B cell (primary cell): ENCODE measurements at regions not wholly inside any gene's neighbourhood (a gene's known extent, or its start where the extent isn't known, plus 50 kb on each side); places are given as distances from the start of the nearest gene placed in this dataset.

Experiments used
- ATAC-seq: fragments of 200-7000 bp; cut with Tn5 transposase; one replicate; pipeline ENCODE4 v1.10.0; 2021; ENCODE audit warnings: low read depth, mild to moderate bottlenecking, moderate number of reproducible peaks, moderate library complexity
- CTCF ChIA-PET: fragments of 350-600 bp; sonication (Branson Sonifier 250); formaldehyde crosslinking; loops from one replicate; lab custom pipeline; 2021; ENCODE audit warnings: antibody characterized with exemption, inconsistent platforms; lab: Charles Lee
- POLR2A ChIA-PET: fragments of 350-600 bp; sonication (Branson Sonifier 250); formaldehyde crosslinking; loops from one replicate; lab custom pipeline; 2021; ENCODE audit warnings: antibody characterized with exemption; lab: Charles Lee
- DNase-seq: peaks from one replicate; pipeline ENCODE4 v3.0.0; 2013
- H2AFZ ChIP-seq: 2 replicates; pipeline ENCODE4 v1.6.1; 2012; ENCODE audit warnings: mild to moderate bottlenecking, low read depth, low read length; ENCODE audit not compliant: insufficient read depth, poor library complexity, severe bottlenecking
- H3K27ac ChIP-seq, 2 donors: 1 replicate in 1 of 2; 2 replicates in 1 of 2; pipeline ENCODE4 v1.5.1; 2012 to 2013; ENCODE audit warnings: low read length in 2 of 2, mild to moderate bottlenecking in 2 of 2, moderate library complexity in 1 of 2
- H3K27me3 ChIP-seq, 4 experiments: fragments of 200-600 bp in 1 of 4; sonication (generic) in 1 of 4; replicated peaks in 1 of 4; 1 replicate in 2 of 4; 2 replicates in 2 of 4; pipeline versions ENCODE4 v1.6.1 to v1.7.0; 2013 to 2016; ENCODE audit warnings: low read length in 3 of 4, mild to moderate bottlenecking in 2 of 4, mixed read lengths in 1 of 4, moderate library complexity in 1 of 4; ENCODE audit not compliant: insufficient read depth in 4 of 4, control insufficient read depth in 3 of 4; ENCODE audit errors: control extremely low read depth in 1 of 4
- H3K36me3 ChIP-seq, 2 experiments: replicated peaks in 1 of 2; 1 replicate in 1 of 2; 2 replicates in 1 of 2; pipeline versions ENCODE4 v1.6.1 to v1.7.1; 2013; ENCODE audit warnings: low read length in 1 of 2; ENCODE audit not compliant: insufficient read depth in 2 of 2, control insufficient read depth in 1 of 2; ENCODE audit errors: control extremely low read depth in 1 of 2, extremely low read depth in 1 of 2
- H3K4me1 ChIP-seq, 2 donors: fragments of 200-600 bp in 1 of 2; sonication (generic) in 1 of 2; 1 replicate in 1 of 2; 2 replicates in 1 of 2; pipeline versions ENCODE4 v1.5.1 to v1.6.1; 2013 to 2017; ENCODE audit warnings: low read length in 2 of 2; ENCODE audit not compliant: control insufficient read depth in 2 of 2, insufficient read depth in 2 of 2
- H3K4me2 ChIP-seq: replicated peaks from 2 replicates; pipeline ENCODE3; 2012; ENCODE audit warnings: mild to moderate bottlenecking, low read depth, low read length; ENCODE audit not compliant: poor library complexity, severe bottlenecking
- H3K4me3 ChIP-seq, 5 experiments: fragments of 200-600 bp in 1 of 5; sonication (generic) in 1 of 5; 1 replicate in 3 of 5; 2 replicates in 2 of 5; pipeline versions ENCODE4 v1.5.1 to v1.7.0; 2011 to 2016; ENCODE audit warnings: low read length in 4 of 5, mild to moderate bottlenecking in 4 of 5, low read depth in 2 of 5, control low read depth in 1 of 5, moderate library complexity in 1 of 5; ENCODE audit not compliant: insufficient read depth in 1 of 5; ENCODE audit errors: control extremely low read depth in 1 of 5, extremely low read depth in 1 of 5
- H3K79me2 ChIP-seq: fragments of 200-600 bp; sonication (generic); one replicate; pipeline ENCODE4 v1.6.0; 2016; ENCODE audit warnings: low read length; ENCODE audit not compliant: control insufficient read depth, insufficient read depth
- H3K9ac ChIP-seq: fragments of 200-600 bp; sonication (generic); 2 replicates; pipeline ENCODE4 v1.6.1; 2017; ENCODE audit warnings: mild to moderate bottlenecking, low read length, moderate library complexity
- H3K9me3 ChIP-seq, 3 donors: one replicate each; pipeline versions ENCODE4 v1.6.1 to v1.7.1; 2013; ENCODE audit warnings: low read length in 2 of 3; ENCODE audit not compliant: control insufficient read depth in 2 of 3, insufficient read depth in 1 of 3; ENCODE audit errors: control extremely low read depth in 1 of 3
- H4K20me1 ChIP-seq: 2 replicates; pipeline ENCODE4 v1.6.0; 2012; ENCODE audit warnings: mild to moderate bottlenecking, low read length; ENCODE audit not compliant: insufficient read depth, control insufficient read depth, poor library complexity, severe bottlenecking
- H3K27ac Mint-ChIP-seq: one replicate; pipeline ENCODE4 v1.8.0; 2021; ENCODE audit warnings: mixed read lengths
- H3K27me3 Mint-ChIP-seq: one replicate; pipeline ENCODE4 v1.8.0; 2021; ENCODE audit warnings: mixed read lengths
- H3K4me1 Mint-ChIP-seq: one replicate; pipeline ENCODE4 v1.8.0; 2021; ENCODE audit warnings: mixed read lengths
- H3K4me3 Mint-ChIP-seq: one replicate; pipeline ENCODE4 v1.8.0; 2021; ENCODE audit warnings: mixed read lengths
- H3K9me3 Mint-ChIP-seq: one replicate; pipeline ENCODE4 v1.8.0; 2022; ENCODE audit warnings: mixed read lengths; ENCODE audit not compliant: insufficient read depth
- CTCF ChIP-seq: fragments of 200-600 bp; IDR thresholded peaks from one replicate; pipeline ENCODE4 v1.8.0; 2022; ENCODE audit warnings: antibody characterized with exemption, mild to moderate bottlenecking
- EZH2 ChIP-seq: IDR thresholded peaks from 2 replicates; pipeline ENCODE4 v1.6.1; 2012; ENCODE audit warnings: borderline replicate concordance, low read depth, mild to moderate bottlenecking, moderate library complexity, low read length; ENCODE audit not compliant: insufficient read depth, poor library complexity, severe bottlenecking
- WGBS: methylation state at CpG from one replicate; pipeline ENCODE4 v1.1.5; 2013; ENCODE audit warnings: missing lambda C conversion rate; ENCODE audit not compliant: insufficient coverage; 5-methylcytosine and 5-hydroxymethylcytosine counted together
- intact Hi-C: fragments of 100-400 bp; cut with micrococcal nuclease; formaldehyde crosslinking; loops from one replicate; pipeline ENCODE4 v1.10.0; 2022

- H3K79me2 ChIP-seq: peaks cover 3% of the 10 kb centered on the region
- Mint-ChIP-seq H3K27ac (no peak overlapping the region), H3K27me3 (no peaks in the 10 kb centered on the region), H3K4me3 (no peak overlapping the region), H3K4me1 (peaks cover 12% of the 10 kb centered on the region), H3K9me3 (no peaks in the 10 kb centered on the region)
- no peak overlapping the region for H2AFZ ChIP-seq
- intact Hi-C loops: no loop called here
- DNase-seq (no peak), ATAC-seq (no peak)
- ChIA-PET CTCF (interaction anchor here (1.5 kb wide), 1 partner anchor 10 kb away, joined by 3 read pairs; no protein-coding TSS in a partner anchor), POLR2A (no interaction called here)
- H4K20me1 ChIP-seq: no peaks in the 10 kb centered on the region
- no peaks in the 10 kb centered on the region for H3K36me3 ChIP-seq
- H3K4me2 ChIP-seq: no peak overlapping the region
- TF ChIP-seq CTCF (no peak), EZH2 (no peak)
- no peaks in the 10 kb centered on the region for H3K9me3 ChIP-seq
- H3K27me3 ChIP-seq: no peaks in the 10 kb centered on the region
- no peak overlapping the region for H3K4me3 ChIP-seq
- peaks cover 2 to 5% of the 10 kb centered on the region in 2 donors for H3K4me1 ChIP-seq
- H3K9ac ChIP-seq: no peak overlapping the region
- H3K27ac ChIP-seq: no peak overlapping the region
- WGBS: no CpG with 5 or more reads among the region's 1 CpG
These were observed 108.2 kb upstream of the SLC38A2 start for GRCh38 chr12:46480724-46481123.

- intact Hi-C loops: no loop called here
- peaks cover 3% of the 10 kb centered on the region for H3K79me2 ChIP-seq
- H3K36me3 ChIP-seq: no peaks in the 10 kb centered on the region
- H3K4me1 ChIP-seq: peaks cover 0 to 1% of the 10 kb centered on the region in 2 donors
- H3K4me3 Mint-ChIP-seq: no peak overlapping the region
- no peak overlapping the region for H3K27ac Mint-ChIP-seq
- ATAC-seq (no peak), DNase-seq (no peak)
- peaks cover 12% of the 10 kb centered on the region for H3K4me1 Mint-ChIP-seq
- CTCF ChIA-PET: interaction anchor here (1.5 kb wide), 1 partner anchor 10 kb away, joined by 3 read pairs; no protein-coding TSS in a partner anchor
- H3K4me3 ChIP-seq: no peak overlapping the region
- H3K9ac ChIP-seq: no peak overlapping the region
- WGBS: 100% methylated on average over 2 of the region's 3 CpGs
- no peaks in the 10 kb centered on the region for H3K9me3 Mint-ChIP-seq
- no peaks in the 10 kb centered on the region for H3K27me3 Mint-ChIP-seq
- no peak overlapping the region for H3K27ac ChIP-seq
- H2AFZ ChIP-seq: no peak overlapping the region
- H3K27me3 ChIP-seq: no peaks in the 10 kb centered on the region
- TF ChIP-seq CTCF (no peak), EZH2 (no peak)
- no peaks in the 10 kb centered on the region for H3K9me3 ChIP-seq
- no peaks in the 10 kb centered on the region for H4K20me1 ChIP-seq
- POLR2A ChIA-PET: no interaction called here
- no peak overlapping the region for H3K4me2 ChIP-seq
These were observed 107.7 kb upstream of the SLC38A2 start for GRCh38 chr12:46480316-46480715.
